Stimulated activated CD8-positive, alpha-beta memory T cell treated with anti-CD3 and anti-CD28 coated beads, Interleukin-4, amount 100 ng/mL, for 4 hours (primary cell): ENCODE measurements at regions not wholly inside any gene's neighbourhood (a gene's known extent, or its start where the extent isn't known, plus 50 kb on each side); places are given as distances from the start of the nearest gene placed in this dataset.

ENCODE experiments used
- DNase-seq, 2 donors: peaks; one replicate each; pipeline ENCODE4 v3.0.0-alpha.2; 2020; ENCODE audit warnings: low read depth in 2 of 2, low spot score in 1 of 2

GRCh38 chr5:174667526-174667925, 56.9 kb upstream of the MSX2 start:
- DNase-seq = no peak

- DNase-seq = no peak
Observed at GRCh38 chr5:174668349-174668748, 56.0 kb upstream of the MSX2 start.
